BE2C (cell line): ENCODE measurements at regions not wholly inside any gene's neighbourhood (a gene's known extent, or its start where the extent isn't known, plus 50 kb on each side); places are given as distances from the start of the nearest gene placed in this dataset.

Experiments
- DNase-seq: peaks from one replicate; pipeline ENCODE4 v3.0.0-alpha.2; 2020
- H3K27me3 ChIP-seq: fragments of 250-450 bp; sonication (Bioruptor Pico); 2 replicates; pipeline ENCODE4 v1.5.1; 2020; ENCODE audit warnings: mild to moderate bottlenecking
- H3K36me3 ChIP-seq: fragments of 250-450 bp; sonication (Bioruptor Pico); 2 replicates; pipeline ENCODE4 v1.5.1; 2020; ENCODE audit warnings: mild to moderate bottlenecking
- H3K4me1 ChIP-seq: fragments of 250-450 bp; sonication (Bioruptor Pico); 2 replicates; pipeline ENCODE4 v1.5.1; 2020
- H3K4me3 ChIP-seq: 2 replicates; pipeline ENCODE4 v1.5.1; 2011; ENCODE audit warnings: low read depth, low read length
- H3K9me3 ChIP-seq: fragments of 250-450 bp; sonication (Bioruptor Pico); 2 replicates; pipeline ENCODE4 v1.5.1; 2020
- TF ChIP-seq, protein P1 (sequence below): IDR thresholded peaks from 2 replicates; pipeline ENCODE4 v1.5.1; 2012; ENCODE audit warnings: mild to moderate bottlenecking, low read depth, low read length

GRCh38 chr14:38838049-38838978 lies 264.7 kb downstream of the SEC23A start:
- no peak for DNase-seq

GRCh38 chr14:38837343-38838048 lies 265.5 kb downstream of the SEC23A start:
- DNase-seq, result no peak
- TF ChIP-seq, protein P1, sequence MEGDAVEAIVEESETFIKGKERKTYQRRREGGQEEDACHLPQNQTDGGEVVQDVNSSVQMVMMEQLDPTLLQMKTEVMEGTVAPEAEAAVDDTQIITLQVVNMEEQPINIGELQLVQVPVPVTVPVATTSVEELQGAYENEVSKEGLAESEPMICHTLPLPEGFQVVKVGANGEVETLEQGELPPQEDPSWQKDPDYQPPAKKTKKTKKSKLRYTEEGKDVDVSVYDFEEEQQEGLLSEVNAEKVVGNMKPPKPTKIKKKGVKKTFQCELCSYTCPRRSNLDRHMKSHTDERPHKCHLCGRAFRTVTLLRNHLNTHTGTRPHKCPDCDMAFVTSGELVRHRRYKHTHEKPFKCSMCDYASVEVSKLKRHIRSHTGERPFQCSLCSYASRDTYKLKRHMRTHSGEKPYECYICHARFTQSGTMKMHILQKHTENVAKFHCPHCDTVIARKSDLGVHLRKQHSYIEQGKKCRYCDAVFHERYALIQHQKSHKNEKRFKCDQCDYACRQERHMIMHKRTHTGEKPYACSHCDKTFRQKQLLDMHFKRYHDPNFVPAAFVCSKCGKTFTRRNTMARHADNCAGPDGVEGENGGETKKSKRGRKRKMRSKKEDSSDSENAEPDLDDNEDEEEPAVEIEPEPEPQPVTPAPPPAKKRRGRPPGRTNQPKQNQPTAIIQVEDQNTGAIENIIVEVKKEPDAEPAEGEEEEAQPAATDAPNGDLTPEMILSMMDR, result no peak
- Histone ChIP-seq H3K4me1 (peaks cover 17% of the 10 kb centered on the region), H3K4me3 (no peak overlapping the region), H3K9me3 (no peaks in the 10 kb centered on the region), H3K27me3 (no peaks in the 10 kb centered on the region), H3K36me3 (peaks cover 5% of the 10 kb centered on the region; the same call in 1 of the 2 replicates)

More at GRCh38 chr14:38838049-38838978, 264.7 kb downstream of the SEC23A start:
- no peaks in the 10 kb centered on the region for H3K27me3 ChIP-seq
- H3K4me1 ChIP-seq, result peaks cover 20% of the 10 kb centered on the region
- H3K9me3 ChIP-seq, result no peaks in the 10 kb centered on the region
- peaks cover 5% of the 10 kb centered on the region; the same call in 1 of the 2 replicates for H3K36me3 ChIP-seq
- TF ChIP-seq, protein P1, result no peak
- H3K4me3 ChIP-seq, result no peak overlapping the region

GRCh38 chr14:38836539-38836938 lies 266.5 kb downstream of the SEC23A start:
- H3K4me3 ChIP-seq, result no peak overlapping the region
- H3K27me3 ChIP-seq, result no peaks in the 10 kb centered on the region
- DNase-seq, result no peak
- TF ChIP-seq, protein P1, result no peak
- peaks cover 7% of the 10 kb centered on the region for H3K4me1 ChIP-seq
- peaks cover 5% of the 10 kb centered on the region; the same call in 1 of the 2 replicates for H3K36me3 ChIP-seq
- H3K9me3 ChIP-seq, result no peaks in the 10 kb centered on the region

- no peaks in the 10 kb centered on the region for H3K27me3 ChIP-seq
- peaks cover 5% of the 10 kb centered on the region; the same call in 1 of the 2 replicates for H3K36me3 ChIP-seq
- H3K9me3 ChIP-seq, result no peaks in the 10 kb centered on the region
- peaks cover 7% of the 10 kb centered on the region for H3K4me1 ChIP-seq
- H3K4me3 ChIP-seq, result no peak overlapping the region
- TF ChIP-seq, protein P1, result no peak
- no peak for DNase-seq
These were observed 267.2 kb downstream of the SEC23A start for GRCh38 chr14:38835874-38836273.

GRCh38 chr14:38828183-38828827 lies 274.7 kb downstream of the SEC23A start:
- DNase-seq, result no peak
- TF ChIP-seq, protein P1, result no peak
- H3K9me3 ChIP-seq, result no peaks in the 10 kb centered on the region
- no peaks in the 10 kb centered on the region for H3K27me3 ChIP-seq
- no peak overlapping the region for H3K4me3 ChIP-seq
- H3K4me1 ChIP-seq, result peaks cover 7% of the 10 kb centered on the region
- no peaks in the 10 kb centered on the region for H3K36me3 ChIP-seq
